Skeletal muscle tissue (tissue), 3 donors: ENCODE measurements at regions not wholly inside any gene's neighbourhood (a gene's known extent, or its start where the extent isn't known, plus 50 kb on each side); places are given as distances from the start of the nearest gene placed in this dataset.
"Not testable (repeated sequence)": the region's sequence is repeated elsewhere in the genome, so short reads cannot be mapped to it uniquely, and the experiment has no call there.

Experiments
- H3K27ac ChIP-seq: one replicate; pipeline ENCODE4 v1.7.0; 2013; ENCODE audit warnings: mild to moderate bottlenecking, low read depth, low read length, inconsistent platforms
- H3K27me3 ChIP-seq, 3 donors: one replicate each; pipeline ENCODE4 v1.7.0; 2013; ENCODE audit warnings: low read length in 3 of 3; ENCODE audit not compliant: control insufficient read depth in 3 of 3, insufficient read depth in 3 of 3
- H3K36me3 ChIP-seq, 3 donors: one replicate each; pipeline ENCODE4 v1.7.0; 2013; ENCODE audit warnings: low read length in 3 of 3; ENCODE audit not compliant: control insufficient read depth in 3 of 3, insufficient read depth in 3 of 3
- H3K4me1 ChIP-seq, 3 donors: one replicate each; pipeline ENCODE4 v1.7.0; 2013; ENCODE audit warnings: low read length in 3 of 3, mild to moderate bottlenecking in 3 of 3; ENCODE audit not compliant: control insufficient read depth in 3 of 3, insufficient read depth in 3 of 3
- H3K4me3 ChIP-seq, 3 donors: one replicate each; pipeline ENCODE4 v1.7.0; 2013; ENCODE audit warnings: low read length in 3 of 3
- H3K9ac ChIP-seq, 3 donors: one replicate each; pipeline ENCODE4 v1.7.0; 2013; ENCODE audit warnings: low read length in 3 of 3, mild to moderate bottlenecking in 3 of 3, moderate library complexity in 2 of 3, low read depth in 1 of 3
- H3K9me3 ChIP-seq, 3 donors: one replicate each; pipeline ENCODE4 v1.7.0; 2013; ENCODE audit warnings: low read length in 3 of 3; ENCODE audit not compliant: control insufficient read depth in 3 of 3
- donor health status: Osteomylitis.

DNA sequence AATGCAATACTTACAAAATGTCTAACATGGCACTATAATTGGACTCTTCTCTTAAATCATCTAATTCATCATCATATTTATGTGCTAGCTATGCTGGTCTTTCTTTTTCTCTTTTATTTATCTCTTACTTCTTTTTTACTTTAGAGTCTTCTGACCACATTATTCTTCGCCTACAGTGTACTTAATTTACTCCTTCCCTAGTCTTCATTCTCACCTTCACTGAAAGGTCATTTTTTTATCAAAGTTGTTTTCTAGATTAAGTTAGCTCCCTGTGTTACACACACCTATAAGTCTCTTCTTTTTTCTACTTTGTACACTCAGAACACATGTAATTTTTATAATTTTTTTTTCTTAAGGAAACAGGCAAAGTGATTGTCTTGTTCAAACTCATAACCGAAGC is 1351.2 kb downstream of the FSCB start:
- no peaks in the 10 kb centered on the region for H3K27me3 ChIP-seq
- H3K4me1 ChIP-seq, result no peaks in the 10 kb centered on the region
- H3K4me3 ChIP-seq, result no peak overlapping the region
- H3K9ac ChIP-seq, result no peak overlapping the region
- no peaks in the 10 kb centered on the region for H3K9me3 ChIP-seq
- no peak overlapping the region for H3K27ac ChIP-seq
- no peaks in the 10 kb centered on the region for H3K36me3 ChIP-seq

DNA sequence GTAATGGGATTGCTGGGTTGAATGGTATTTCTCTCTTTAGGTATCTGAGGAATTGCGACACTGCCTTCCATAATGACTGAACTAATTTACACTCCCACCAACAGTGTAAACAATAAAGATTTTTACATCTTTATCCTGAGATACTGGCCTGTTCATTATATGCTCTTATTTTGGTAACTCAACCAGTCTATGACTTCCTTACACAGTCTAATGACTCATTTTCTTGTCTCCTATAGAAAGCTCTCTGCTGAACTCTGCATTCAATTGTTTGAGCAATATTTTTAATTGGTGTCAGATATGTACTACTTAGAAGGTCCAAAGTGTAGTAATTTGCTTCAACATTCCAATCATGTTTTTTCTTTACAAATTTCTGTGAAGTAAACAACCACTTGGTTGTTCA is 1351.8 kb downstream of the FSCB start:
- no peak overlapping the region for H3K9ac ChIP-seq
- no peaks in the 10 kb centered on the region for H3K9me3 ChIP-seq
- H3K27me3 ChIP-seq, result no peaks in the 10 kb centered on the region
- no peaks in the 10 kb centered on the region for H3K36me3 ChIP-seq
- no peaks in the 10 kb centered on the region for H3K4me1 ChIP-seq
- no peak overlapping the region for H3K4me3 ChIP-seq
- H3K27ac ChIP-seq, result no peak overlapping the region

DNA sequence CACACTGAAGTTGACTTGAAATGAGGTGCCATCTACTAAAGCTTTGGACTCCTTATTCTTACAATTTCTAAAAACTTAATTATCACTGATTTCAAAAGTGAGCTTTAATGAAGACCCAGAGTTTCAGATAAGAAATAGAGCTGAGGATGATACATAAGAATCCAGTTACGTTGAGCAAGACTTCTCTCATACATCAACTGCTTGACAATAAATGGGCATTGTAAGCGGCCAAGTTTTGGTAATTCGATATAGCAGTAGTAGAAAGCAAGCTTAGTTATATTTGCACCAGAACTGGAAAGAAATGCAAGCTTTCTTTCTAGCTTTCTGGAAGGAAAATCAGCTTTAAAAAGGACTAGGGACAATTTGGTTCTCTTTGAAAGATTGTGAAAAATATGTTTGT is 1359.6 kb downstream of the FSCB start:
- no peaks in the 10 kb centered on the region for H3K36me3 ChIP-seq
- peaks cover 0 to 3% (median 0%) of the 10 kb centered on the region in 3 donors for H3K4me1 ChIP-seq
- H3K9ac ChIP-seq, result no peak overlapping the region
- H3K9me3 ChIP-seq, result no peaks in the 10 kb centered on the region
- no peak overlapping the region for H3K27ac ChIP-seq
- no peak overlapping the region for H3K4me3 ChIP-seq
- H3K27me3 ChIP-seq, result no peaks in the 10 kb centered on the region

DNA sequence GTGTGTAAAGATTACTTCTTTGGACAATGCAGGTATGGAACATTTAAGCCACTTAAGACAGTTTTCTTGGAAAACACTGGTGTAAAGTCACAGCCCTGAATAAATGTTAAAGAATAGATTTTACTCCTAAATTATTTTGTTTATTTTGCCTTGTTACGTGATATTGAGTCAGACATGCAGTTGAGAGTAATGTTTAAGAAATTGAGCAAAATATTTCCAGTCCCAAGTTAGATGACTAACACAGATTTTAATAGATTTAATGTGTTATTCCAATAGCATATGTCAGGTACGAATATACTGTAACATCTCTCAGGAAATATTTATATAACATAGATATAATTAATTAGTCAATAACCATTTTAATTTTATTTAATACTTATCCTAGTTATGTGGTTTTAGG is 1361.7 kb downstream of the FSCB start:
- H3K4me1 ChIP-seq, result peaks cover 0 to 3% (median 0%) of the 10 kb centered on the region in 3 donors
- H3K4me3 ChIP-seq, result no peak overlapping the region
- no peak overlapping the region for H3K27ac ChIP-seq
- no peaks in the 10 kb centered on the region for H3K36me3 ChIP-seq
- no peak overlapping the region for H3K9ac ChIP-seq
- no peaks in the 10 kb centered on the region for H3K9me3 ChIP-seq
- H3K27me3 ChIP-seq, result no peaks in the 10 kb centered on the region

DNA sequence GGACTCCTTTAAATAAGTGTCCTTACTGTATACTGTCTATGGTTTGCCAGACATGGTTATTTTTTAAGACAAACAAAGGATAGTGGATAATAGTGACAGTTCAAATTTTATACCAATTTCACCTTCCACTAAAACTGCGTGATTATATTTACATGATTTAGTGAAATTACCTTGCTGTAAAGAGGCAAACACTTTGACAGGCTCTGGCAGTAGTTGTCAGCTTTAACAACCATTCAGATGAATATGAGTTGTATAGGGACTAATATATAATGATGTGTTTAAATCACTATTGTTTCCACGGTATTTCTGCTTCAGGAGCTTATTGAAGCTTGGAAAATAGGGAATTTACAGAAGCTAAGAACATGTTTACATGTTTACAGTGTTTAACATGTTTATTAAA is 1364.0 kb downstream of the FSCB start:
- H3K9ac ChIP-seq, result no peak overlapping the region
- no peaks in the 10 kb centered on the region for H3K27me3 ChIP-seq
- no peak overlapping the region for H3K4me3 ChIP-seq
- peaks cover 0 to 3% (median 0%) of the 10 kb centered on the region in 3 donors for H3K4me1 ChIP-seq
- no peaks in the 10 kb centered on the region for H3K36me3 ChIP-seq
- no peaks in the 10 kb centered on the region for H3K9me3 ChIP-seq
- H3K27ac ChIP-seq, result no peak overlapping the region

DNA sequence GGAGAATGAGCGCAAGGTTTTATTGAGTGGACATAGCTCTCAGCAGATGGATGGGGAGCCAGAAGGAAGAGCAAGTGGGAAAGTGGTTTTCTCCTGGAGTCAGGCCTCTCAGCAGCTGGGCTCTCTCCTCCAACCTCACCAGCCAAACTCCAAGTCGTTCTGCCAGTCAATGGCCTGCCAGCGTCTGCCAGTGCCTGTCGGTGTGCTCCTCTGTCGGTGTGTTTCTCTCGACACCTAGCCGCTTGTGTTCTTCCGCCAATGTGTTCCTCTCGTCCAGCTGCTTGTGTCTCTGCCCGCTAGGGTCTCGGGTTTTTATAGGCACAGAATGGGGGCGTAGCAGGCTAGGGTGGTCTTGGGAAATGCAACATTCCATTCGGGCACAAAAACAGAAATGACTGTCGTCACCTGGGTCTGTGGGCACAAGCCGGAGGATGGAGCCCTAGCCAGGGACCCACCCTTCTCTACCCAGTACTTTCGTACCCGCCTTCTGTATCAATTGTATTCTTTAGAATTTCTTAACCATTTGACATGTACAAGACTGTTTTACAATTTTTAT is 1365.4 kb downstream of the FSCB start:
- Histone ChIP-seq H3K4me1 (no peaks in the 10 kb centered on the region), H3K36me3 (no peaks in the 10 kb centered on the region), H3K27me3 (no peaks in the 10 kb centered on the region), H3K4me3 (no peak overlapping the region), H3K9me3 (no peaks in the 10 kb centered on the region), H3K9ac (no peak overlapping the region), H3K27ac (no peak overlapping the region)

DNA sequence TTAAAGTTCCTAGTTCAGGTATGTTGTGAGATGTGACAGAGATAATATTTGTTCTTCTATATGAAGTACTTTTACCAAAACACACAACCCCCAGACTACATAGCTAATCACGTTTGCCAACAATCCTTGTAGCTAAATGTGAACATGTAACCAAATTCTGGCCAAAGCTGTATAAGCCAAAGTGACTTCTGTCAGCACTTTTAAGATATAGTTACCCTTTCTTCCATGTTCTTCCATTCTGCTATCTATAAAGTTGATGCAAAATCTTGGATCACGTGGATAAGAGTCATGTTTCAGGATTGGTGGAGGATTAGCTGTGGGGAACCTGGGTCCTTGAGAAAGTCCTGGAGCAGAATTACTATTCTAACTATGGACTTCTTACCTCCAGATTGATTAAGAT is 1366.6 kb downstream of the FSCB start:
- Histone ChIP-seq H3K4me3 (no peak overlapping the region), H3K27ac (no peak overlapping the region), H3K9me3 (no peaks in the 10 kb centered on the region), H3K27me3 (no peaks in the 10 kb centered on the region), H3K4me1 (no peaks in the 10 kb centered on the region), H3K36me3 (no peaks in the 10 kb centered on the region), H3K9ac (no peak overlapping the region)

DNA sequence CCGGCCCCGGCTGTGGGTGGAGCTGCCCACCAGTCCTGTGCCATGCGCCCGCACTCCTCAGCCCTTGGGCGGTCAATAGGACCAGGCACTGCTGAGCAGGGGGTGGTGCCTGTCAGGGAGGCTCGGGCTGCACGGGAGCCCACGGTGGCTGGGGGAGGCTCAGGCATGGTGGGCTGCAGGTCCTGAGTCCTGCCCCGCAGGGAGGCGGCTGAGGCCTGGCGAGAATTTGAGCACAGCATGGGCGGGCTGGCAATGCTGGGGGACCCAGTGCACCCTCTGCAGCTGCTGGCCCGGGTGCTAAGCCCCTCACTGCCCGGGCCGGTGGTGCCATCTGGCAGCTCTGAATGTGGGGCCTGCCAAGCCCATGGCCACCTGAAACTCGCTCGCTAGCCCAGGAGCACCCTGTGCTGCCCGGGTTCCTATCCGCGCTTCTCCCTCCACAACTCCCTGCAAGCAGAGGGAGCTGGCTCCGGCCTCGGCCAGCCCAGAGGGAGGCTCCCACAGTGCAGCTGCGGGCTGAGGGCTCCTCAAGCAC is 1371.1 kb downstream of the FSCB start:
- H3K9me3 ChIP-seq, result no peaks in the 10 kb centered on the region
- H3K4me1 ChIP-seq, result no peaks in the 10 kb centered on the region
- H3K4me3 ChIP-seq, result no peak overlapping the region
- H3K27ac ChIP-seq, result no peak overlapping the region
- no peak overlapping the region for H3K9ac ChIP-seq
- H3K27me3 ChIP-seq, result no peaks in the 10 kb centered on the region
- H3K36me3 ChIP-seq, result no peaks in the 10 kb centered on the region

DNA sequence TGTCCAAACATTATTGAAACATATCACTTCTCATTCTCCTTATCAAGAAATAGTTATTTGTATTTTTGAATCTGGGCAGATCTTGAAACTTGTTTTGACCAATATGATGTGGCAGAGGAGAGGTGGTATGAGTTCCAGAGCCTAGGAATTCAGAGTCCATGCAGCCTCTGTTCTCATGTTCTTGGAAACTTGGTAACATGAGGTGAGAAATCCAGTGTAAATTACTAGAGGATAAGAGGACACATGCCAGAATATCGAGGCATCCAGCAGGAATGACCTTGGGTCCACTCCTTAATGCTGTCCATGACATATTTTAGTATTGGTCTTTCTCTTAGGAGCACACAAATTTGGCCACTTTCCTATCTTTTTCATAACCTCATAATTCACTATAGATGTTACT is 1374.6 kb downstream of the FSCB start:
- Histone ChIP-seq H3K27me3 (no peaks in the 10 kb centered on the region), H3K27ac (no peak overlapping the region), H3K9me3 (no peaks in the 10 kb centered on the region), H3K9ac (no peak overlapping the region), H3K4me3 (no peak overlapping the region), H3K4me1 (no peaks in the 10 kb centered on the region), H3K36me3 (no peaks in the 10 kb centered on the region)

DNA sequence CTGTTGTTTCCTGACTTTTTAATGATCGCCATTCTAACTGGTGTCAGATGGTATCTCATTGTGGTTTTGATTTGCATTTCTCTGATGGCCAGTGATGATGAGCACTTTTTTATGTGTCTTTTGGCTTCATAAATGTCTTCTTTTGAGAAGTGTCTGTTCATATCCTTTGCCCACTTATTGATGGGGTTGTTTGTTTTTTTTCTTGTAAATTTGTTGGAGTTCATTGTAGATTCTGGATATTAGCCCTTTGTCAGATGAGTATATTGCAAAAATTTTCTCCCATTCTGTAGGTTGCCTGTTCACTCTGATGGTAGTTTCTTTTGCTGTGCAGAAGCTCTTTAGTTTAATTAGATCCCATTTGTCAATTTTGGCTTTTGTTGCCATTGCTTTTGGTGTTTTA is 1378.7 kb downstream of the FSCB start:
- not testable (repeated sequence) for H3K4me1 ChIP-seq, H3K9me3 ChIP-seq, H3K4me3 ChIP-seq, H3K36me3 ChIP-seq, H3K9ac ChIP-seq, H3K27me3 ChIP-seq, H3K27ac ChIP-seq

DNA sequence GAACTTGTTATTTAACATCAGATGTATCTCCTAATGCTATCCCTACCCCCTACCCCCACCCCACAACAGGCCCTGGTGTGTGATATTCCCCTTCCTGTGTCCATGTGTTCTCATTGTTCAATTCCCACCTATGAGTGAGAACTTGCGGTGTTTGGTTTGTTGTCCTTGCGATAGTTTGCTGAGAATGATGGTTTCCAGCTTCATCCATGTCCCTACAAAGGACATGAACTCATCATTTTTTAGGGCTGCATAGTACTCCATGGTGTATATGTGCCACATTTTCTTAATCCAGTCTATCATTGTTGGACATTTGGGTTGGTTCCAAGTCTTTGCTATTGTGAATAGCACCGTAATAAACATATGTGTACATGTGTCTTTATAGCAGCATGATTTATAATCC is 1379.2 kb downstream of the FSCB start:
- not testable (repeated sequence) for H3K27me3 ChIP-seq, H3K9me3 ChIP-seq, H3K27ac ChIP-seq, H3K4me3 ChIP-seq, H3K4me1 ChIP-seq, H3K9ac ChIP-seq, H3K36me3 ChIP-seq
